ENCODE measurements at regions not wholly inside any gene's neighbourhood (a gene's known extent, or its start where the extent isn't known, plus 50 kb on each side); places are given as distances from the start of the nearest gene placed in this dataset.

DNA sequence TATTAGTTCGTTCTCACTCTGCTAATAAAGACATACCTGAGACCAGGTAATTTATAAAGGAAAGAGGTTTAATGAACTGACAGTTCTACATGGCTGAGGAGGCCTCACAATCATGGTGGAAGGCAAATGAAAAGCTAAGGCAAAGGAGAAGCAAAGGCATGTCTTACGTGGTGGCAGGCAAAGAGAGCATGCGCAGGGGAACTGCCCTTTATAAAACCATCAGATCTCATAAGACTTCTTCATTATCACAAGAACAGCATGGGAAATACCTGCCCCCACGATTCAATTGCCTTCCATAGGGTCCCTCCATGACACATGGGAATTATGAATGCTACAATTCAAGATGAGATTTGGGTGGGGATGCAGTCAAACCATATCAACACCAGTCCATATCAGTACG is 133.5 kb downstream of the ZNF621 start:
- H3K36me3 Mint-ChIP-seq (ENCODE audit: low read depth): no peaks in the 10 kb centered on the region
- H3K4me3 Mint-ChIP-seq: no peak overlapping the region
- no peak overlapping the region for H3K27ac Mint-ChIP-seq
- TF ChIP-seq, protein P1, sequence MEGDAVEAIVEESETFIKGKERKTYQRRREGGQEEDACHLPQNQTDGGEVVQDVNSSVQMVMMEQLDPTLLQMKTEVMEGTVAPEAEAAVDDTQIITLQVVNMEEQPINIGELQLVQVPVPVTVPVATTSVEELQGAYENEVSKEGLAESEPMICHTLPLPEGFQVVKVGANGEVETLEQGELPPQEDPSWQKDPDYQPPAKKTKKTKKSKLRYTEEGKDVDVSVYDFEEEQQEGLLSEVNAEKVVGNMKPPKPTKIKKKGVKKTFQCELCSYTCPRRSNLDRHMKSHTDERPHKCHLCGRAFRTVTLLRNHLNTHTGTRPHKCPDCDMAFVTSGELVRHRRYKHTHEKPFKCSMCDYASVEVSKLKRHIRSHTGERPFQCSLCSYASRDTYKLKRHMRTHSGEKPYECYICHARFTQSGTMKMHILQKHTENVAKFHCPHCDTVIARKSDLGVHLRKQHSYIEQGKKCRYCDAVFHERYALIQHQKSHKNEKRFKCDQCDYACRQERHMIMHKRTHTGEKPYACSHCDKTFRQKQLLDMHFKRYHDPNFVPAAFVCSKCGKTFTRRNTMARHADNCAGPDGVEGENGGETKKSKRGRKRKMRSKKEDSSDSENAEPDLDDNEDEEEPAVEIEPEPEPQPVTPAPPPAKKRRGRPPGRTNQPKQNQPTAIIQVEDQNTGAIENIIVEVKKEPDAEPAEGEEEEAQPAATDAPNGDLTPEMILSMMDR (IDR thresholded peaks at IDR 0.05; ENCODE audit: unreplicated experiment in 3 of 3): no peak
- peaks cover 4% of the 10 kb centered on the region for H3K27me3 Mint-ChIP-seq (ENCODE audit: low read depth)
- H3K4me1 Mint-ChIP-seq: no peaks in the 10 kb centered on the region
- no peaks in the 10 kb centered on the region for H3K9me3 Mint-ChIP-seq

- Mint-ChIP-seq H3K9me3 (no peaks in the 10 kb centered on the region), H3K27me3 (ENCODE audit: low read depth) (peaks cover 4% of the 10 kb centered on the region), H3K4me3 (no peak overlapping the region), H3K4me1 (no peaks in the 10 kb centered on the region), H3K27ac (no peak overlapping the region), H3K36me3 (ENCODE audit: low read depth) (no peaks in the 10 kb centered on the region)
- TF ChIP-seq, protein P1 (IDR thresholded peaks at IDR 0.05; ENCODE audit: unreplicated experiment in 3 of 3): no peak
These were observed 135.8 kb downstream of the ZNF621 start for GRCh38 chr3:40660554-40660953.

GRCh38 chr3:40661284-40661683 is 136.5 kb downstream of the ZNF621 start:
- H3K27me3 Mint-ChIP-seq (ENCODE audit: low read depth): no peaks in the 10 kb centered on the region

GRCh38 chr3:40663280-40663679 is 138.5 kb downstream of the ZNF621 start:
- no peaks in the 10 kb centered on the region for H3K4me1 Mint-ChIP-seq
- H3K4me3 Mint-ChIP-seq: no peak overlapping the region
- TF ChIP-seq, protein P1 (IDR thresholded peaks at IDR 0.05; ENCODE audit: unreplicated experiment in 3 of 3): no peak
- no peaks in the 10 kb centered on the region for H3K36me3 Mint-ChIP-seq (ENCODE audit: low read depth)
- no peak overlapping the region for H3K27ac Mint-ChIP-seq
- no peaks in the 10 kb centered on the region for H3K27me3 Mint-ChIP-seq (ENCODE audit: low read depth)
- H3K9me3 Mint-ChIP-seq: no peaks in the 10 kb centered on the region

More at GRCh38 chr3:40661284-40661683, 136.5 kb downstream of the ZNF621 start:
- H3K27ac Mint-ChIP-seq: no peak overlapping the region
- TF ChIP-seq, protein P1 (IDR thresholded peaks at IDR 0.05; ENCODE audit: unreplicated experiment in 3 of 3): no peak
- no peaks in the 10 kb centered on the region for H3K36me3 Mint-ChIP-seq (ENCODE audit: low read depth)
- no peaks in the 10 kb centered on the region for H3K4me1 Mint-ChIP-seq
- H3K4me3 Mint-ChIP-seq: no peak overlapping the region
- H3K9me3 Mint-ChIP-seq: no peaks in the 10 kb centered on the region

DNA sequence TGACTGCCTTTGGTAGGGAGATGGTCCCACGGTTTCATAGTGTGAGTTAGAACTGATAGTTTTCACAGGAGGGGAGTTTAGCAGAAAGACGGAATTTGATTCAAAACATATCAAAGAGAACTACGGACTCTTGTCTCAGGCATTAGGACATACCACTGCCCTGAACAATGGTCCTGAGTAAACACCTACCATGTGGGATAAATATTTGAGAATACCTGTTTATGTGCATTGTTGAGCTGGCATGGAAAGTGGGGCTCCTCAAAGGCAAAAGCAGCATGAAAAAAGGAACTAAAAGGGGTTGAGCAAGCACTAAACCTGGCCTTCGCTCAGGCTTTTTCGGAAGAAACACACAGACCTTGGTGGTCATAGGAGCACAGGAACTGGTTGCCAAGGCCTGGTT is 144.4 kb downstream of the ZNF621 start:
- TF ChIP-seq, protein P1 (IDR thresholded peaks at IDR 0.05; ENCODE audit: unreplicated experiment in 3 of 3): no peak
- H3K9me3 Mint-ChIP-seq: peaks cover 5% of the 10 kb centered on the region
- no peak overlapping the region for H3K27ac Mint-ChIP-seq
- no peaks in the 10 kb centered on the region for H3K4me1 Mint-ChIP-seq
- no peak overlapping the region for H3K4me3 Mint-ChIP-seq
- H3K36me3 Mint-ChIP-seq (ENCODE audit: low read depth): no peaks in the 10 kb centered on the region
- H3K27me3 Mint-ChIP-seq (ENCODE audit: low read depth): peaks cover 3% of the 10 kb centered on the region

- Mint-ChIP-seq H3K27me3 (ENCODE audit: low read depth) (peaks cover 3% of the 10 kb centered on the region), H3K27ac (no peak overlapping the region), H3K9me3 (peaks cover 17% of the 10 kb centered on the region), H3K4me3 (no peak overlapping the region), H3K4me1 (peaks cover 9% of the 10 kb centered on the region), H3K36me3 (ENCODE audit: low read depth) (no peaks in the 10 kb centered on the region)
- TF ChIP-seq, protein P1 (IDR thresholded peaks at IDR 0.05; ENCODE audit: unreplicated experiment in 3 of 3): no peak
These were observed 148.1 kb downstream of the ZNF621 start for GRCh38 chr3:40672861-40673260.
